ENCODE measurements at regions not wholly inside any gene's neighbourhood (a gene's known extent, or its start where the extent isn't known, plus 50 kb on each side); places are given as distances from the start of the nearest gene placed in this dataset.
"Not testable (repeated sequence)": the region's sequence is repeated elsewhere in the genome, so short reads cannot be mapped to it uniquely, and the experiment has no call there.

DNA sequence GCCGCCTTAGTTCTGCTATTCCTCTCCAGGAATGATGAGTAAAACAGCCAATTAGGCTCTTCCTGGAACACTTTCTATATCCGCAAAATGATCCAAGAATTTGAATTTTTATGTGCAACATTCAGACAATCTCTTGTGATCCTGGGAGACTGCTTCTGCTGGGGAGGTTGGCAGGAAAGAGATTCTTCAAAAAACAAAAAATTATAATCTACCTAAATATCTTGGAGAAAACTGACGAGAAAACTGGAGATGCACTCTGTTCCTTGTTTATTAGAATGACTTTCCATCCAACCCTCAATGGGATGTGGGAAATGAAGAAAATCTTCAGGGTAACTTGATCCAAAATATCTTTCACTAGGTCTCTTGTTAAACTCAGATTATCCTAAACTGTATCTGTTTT, 346.3 kb upstream of the UBE2E2 start:
- 89% methylated on average over 2 of the region's 3 CpGs for WGBS
- Histone ChIP-seq H3K9ac (ENCODE audit: low read depth, low read length) (no peak overlapping the region), H3K9me3 (ENCODE audit: insufficient read depth, low read depth, low read length) (no peaks in the 10 kb centered on the region), H3K4me1 (ENCODE audit: insufficient read depth, low read length) (peaks cover 6% of the 10 kb centered on the region; the same call in 1 of the 2 replicates), H3K27ac (ENCODE audit: low read depth, low read length) (no peak overlapping the region), H3K4me3 (ENCODE audit: low read length) (no peak overlapping the region), H3K27me3 (ENCODE audit: insufficient read depth, low read length) (no peaks in the 10 kb centered on the region), H3K36me3 (ENCODE audit: insufficient read depth, low read length) (no peaks in the 10 kb centered on the region)

DNA sequence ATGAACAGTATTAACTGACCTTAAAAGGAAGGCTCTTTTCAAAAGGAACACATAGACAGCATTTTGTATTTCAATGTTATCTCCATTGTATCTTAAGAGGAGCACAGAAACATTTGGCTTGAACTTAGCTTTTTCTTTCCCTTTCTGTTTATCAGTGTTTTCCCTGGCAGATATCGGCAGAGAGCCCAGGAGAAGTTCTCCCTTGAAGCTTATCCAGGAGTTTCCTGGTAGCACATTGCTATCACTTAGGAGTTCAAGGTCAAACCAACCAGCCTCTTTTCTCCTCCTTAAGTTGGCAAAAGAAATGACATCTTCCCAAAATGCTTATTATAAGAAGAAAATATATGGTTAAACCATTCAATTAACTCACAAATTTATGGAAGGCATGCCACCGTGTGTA, 344.6 kb upstream of the UBE2E2 start:
- Histone ChIP-seq H3K27me3 (ENCODE audit: insufficient read depth, low read length) (no peaks in the 10 kb centered on the region), H3K36me3 (ENCODE audit: insufficient read depth, low read length) (no peaks in the 10 kb centered on the region), H3K4me3 (ENCODE audit: low read length) (no peak overlapping the region), H3K27ac (ENCODE audit: low read depth, low read length) (no peak overlapping the region), H3K9me3 (ENCODE audit: insufficient read depth, low read depth, low read length) (no peaks in the 10 kb centered on the region), H3K9ac (ENCODE audit: low read depth, low read length) (no peak overlapping the region), H3K4me1 (ENCODE audit: insufficient read depth, low read length) (peaks cover 8% of the 10 kb centered on the region; the same call in 1 of the 2 replicates)
- 88% methylated on average over 2 of the region's 2 CpGs for WGBS

DNA sequence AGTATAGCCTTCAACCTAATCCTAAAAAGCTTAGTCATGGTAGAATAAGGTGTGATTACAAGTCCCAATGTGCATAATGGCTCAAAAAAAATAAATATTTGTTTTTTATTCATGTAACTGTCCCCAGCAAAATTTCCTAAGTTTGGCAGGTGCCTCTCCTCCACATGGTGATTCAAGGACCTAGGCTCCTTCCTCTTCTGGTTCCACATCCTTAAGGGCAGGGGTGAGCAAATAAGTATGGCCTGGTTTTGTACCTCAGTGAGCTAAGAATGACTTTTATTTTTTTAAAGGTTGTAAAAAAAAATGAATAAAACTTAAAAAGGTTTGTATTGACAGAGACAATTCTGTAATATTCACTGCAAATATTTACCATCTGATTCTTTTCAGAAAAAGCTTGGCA, 343.5 kb upstream of the UBE2E2 start:
- Histone ChIP-seq H3K9ac (ENCODE audit: low read depth, low read length) (no peak overlapping the region), H3K9me3 (ENCODE audit: insufficient read depth, low read depth, low read length) (no peaks in the 10 kb centered on the region), H3K4me1 (ENCODE audit: insufficient read depth, low read length) (peaks cover 8% of the 10 kb centered on the region; the same call in 1 of the 2 replicates), H3K27me3 (ENCODE audit: insufficient read depth, low read length) (no peaks in the 10 kb centered on the region), H3K27ac (ENCODE audit: low read depth, low read length) (no peak overlapping the region), H3K4me3 (ENCODE audit: low read length) (no peak overlapping the region), H3K36me3 (ENCODE audit: insufficient read depth, low read length) (no peaks in the 10 kb centered on the region)

DNA sequence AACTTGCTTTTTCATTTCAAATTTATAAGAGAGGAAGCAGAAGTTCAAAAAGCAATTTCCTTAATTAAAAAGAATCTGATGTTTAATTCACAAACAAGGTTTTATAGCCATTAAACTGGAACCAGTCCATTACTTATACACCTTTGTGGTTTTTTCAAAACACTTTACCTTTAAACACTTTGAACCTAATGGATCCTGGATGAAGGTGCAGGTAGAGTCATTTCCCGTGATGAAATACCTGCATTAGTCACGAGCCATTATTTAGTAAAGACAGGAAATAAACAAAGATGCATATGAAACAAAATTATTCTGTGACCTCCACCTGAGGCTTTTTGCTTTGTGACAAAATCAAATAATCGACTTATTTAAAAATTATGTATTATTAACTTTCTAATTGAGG, 341.7 kb upstream of the UBE2E2 start:
- Histone ChIP-seq H3K36me3 (ENCODE audit: insufficient read depth, low read length) (no peaks in the 10 kb centered on the region), H3K4me3 (ENCODE audit: low read length) (no peak overlapping the region), H3K27ac (ENCODE audit: low read depth, low read length) (no peak overlapping the region), H3K4me1 (ENCODE audit: insufficient read depth, low read length) (peaks cover 8% of the 10 kb centered on the region; the same call in 1 of the 2 replicates), H3K9ac (ENCODE audit: low read depth, low read length) (no peak overlapping the region), H3K9me3 (ENCODE audit: insufficient read depth, low read depth, low read length) (no peaks in the 10 kb centered on the region), H3K27me3 (ENCODE audit: insufficient read depth, low read length) (no peaks in the 10 kb centered on the region)
- WGBS, result 86% methylated on average over 2 of the region's 3 CpGs

DNA sequence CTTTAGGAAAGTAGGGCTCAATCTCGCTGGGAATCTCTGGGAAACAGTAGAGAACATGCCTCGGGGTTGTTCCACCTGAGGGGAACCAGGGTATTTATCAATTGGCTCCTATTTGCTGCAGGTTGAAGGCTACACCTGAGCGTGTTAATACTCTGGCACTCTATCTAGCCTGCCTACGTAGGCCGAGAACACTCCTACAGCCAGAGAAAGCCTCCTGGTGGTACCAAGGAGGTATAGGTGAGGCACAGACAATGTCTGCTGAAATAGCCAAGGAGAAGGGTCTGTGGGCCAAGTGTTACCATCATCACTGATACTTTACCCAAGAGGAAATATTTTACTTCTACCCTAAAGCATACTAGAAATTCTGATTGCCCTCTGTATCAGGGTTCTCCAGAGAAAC, 341.0 kb upstream of the UBE2E2 start:
- Histone ChIP-seq H3K27me3 (ENCODE audit: insufficient read depth, low read length) (no peaks in the 10 kb centered on the region), H3K4me3 (ENCODE audit: low read length) (no peak overlapping the region), H3K9me3 (ENCODE audit: insufficient read depth, low read depth, low read length) (no peaks in the 10 kb centered on the region), H3K9ac (ENCODE audit: low read depth, low read length) (no peak overlapping the region), H3K27ac (ENCODE audit: low read depth, low read length) (no peak overlapping the region), H3K36me3 (ENCODE audit: insufficient read depth, low read length) (no peaks in the 10 kb centered on the region), H3K4me1 (ENCODE audit: insufficient read depth, low read length) (peaks cover 8% of the 10 kb centered on the region; the same call in 1 of the 2 replicates)
- WGBS, result 88% methylated on average over 5 of the region's 5 CpGs

DNA sequence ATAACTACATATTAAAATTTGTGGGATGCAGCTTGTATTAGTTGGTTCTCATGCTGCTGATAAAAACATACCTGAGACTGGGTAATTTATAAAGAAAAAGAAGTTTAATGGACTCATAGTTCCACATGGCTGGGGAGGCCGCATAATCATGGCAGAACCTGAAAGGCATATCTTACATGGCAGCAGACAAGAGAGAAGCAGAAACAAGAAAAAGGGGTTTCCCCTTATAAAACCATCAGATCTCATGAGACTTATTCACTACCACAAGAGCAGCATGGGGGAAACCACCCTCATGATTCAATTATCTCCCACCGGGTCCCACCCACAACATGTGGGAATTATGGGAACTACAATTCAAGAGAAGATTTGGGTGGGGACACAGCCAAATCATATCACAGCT, 320.3 kb upstream of the UBE2E2 start:
- H3K9ac ChIP-seq (ENCODE audit: low read depth, low read length); H3K9me3 ChIP-seq (ENCODE audit: insufficient read depth, low read depth, low read length); H3K4me3 ChIP-seq (ENCODE audit: low read length); H3K36me3 ChIP-seq (ENCODE audit: insufficient read depth, low read length); H3K27me3 ChIP-seq (ENCODE audit: insufficient read depth, low read length); H3K4me1 ChIP-seq (ENCODE audit: insufficient read depth, low read length); H3K27ac ChIP-seq (ENCODE audit: low read depth, low read length): not testable (repeated sequence)
- 95% methylated on average over 2 of the region's 2 CpGs for WGBS

DNA sequence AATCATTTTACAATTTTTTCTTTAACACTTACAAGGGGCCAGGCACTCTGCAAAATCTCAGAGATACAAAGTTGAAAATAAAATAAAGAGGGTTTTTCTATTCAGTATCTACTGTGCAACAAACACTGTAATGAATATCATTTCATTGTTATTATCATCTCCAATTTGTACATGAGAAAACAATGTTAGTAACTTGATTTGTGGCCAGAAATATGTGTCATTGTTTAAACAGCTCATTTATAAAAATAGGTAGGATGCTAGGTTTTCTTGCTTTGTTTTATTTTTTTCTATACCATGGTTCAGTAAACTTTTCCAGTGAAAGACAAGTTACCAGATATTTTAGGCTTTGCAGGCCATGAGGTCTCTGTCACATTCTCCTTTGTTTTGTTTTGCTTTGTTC, 318.1 kb upstream of the UBE2E2 start:
- H3K9ac ChIP-seq (ENCODE audit: low read depth, low read length), result no peak overlapping the region
- H3K36me3 ChIP-seq (ENCODE audit: insufficient read depth, low read length), result no peaks in the 10 kb centered on the region
- H3K27ac ChIP-seq (ENCODE audit: low read depth, low read length), result no peak overlapping the region
- no peaks in the 10 kb centered on the region for H3K9me3 ChIP-seq (ENCODE audit: insufficient read depth, low read depth, low read length)
- no peak overlapping the region for H3K4me3 ChIP-seq (ENCODE audit: low read length)
- no peaks in the 10 kb centered on the region for H3K4me1 ChIP-seq (ENCODE audit: insufficient read depth, low read length)
- no peaks in the 10 kb centered on the region for H3K27me3 ChIP-seq (ENCODE audit: insufficient read depth, low read length)

DNA sequence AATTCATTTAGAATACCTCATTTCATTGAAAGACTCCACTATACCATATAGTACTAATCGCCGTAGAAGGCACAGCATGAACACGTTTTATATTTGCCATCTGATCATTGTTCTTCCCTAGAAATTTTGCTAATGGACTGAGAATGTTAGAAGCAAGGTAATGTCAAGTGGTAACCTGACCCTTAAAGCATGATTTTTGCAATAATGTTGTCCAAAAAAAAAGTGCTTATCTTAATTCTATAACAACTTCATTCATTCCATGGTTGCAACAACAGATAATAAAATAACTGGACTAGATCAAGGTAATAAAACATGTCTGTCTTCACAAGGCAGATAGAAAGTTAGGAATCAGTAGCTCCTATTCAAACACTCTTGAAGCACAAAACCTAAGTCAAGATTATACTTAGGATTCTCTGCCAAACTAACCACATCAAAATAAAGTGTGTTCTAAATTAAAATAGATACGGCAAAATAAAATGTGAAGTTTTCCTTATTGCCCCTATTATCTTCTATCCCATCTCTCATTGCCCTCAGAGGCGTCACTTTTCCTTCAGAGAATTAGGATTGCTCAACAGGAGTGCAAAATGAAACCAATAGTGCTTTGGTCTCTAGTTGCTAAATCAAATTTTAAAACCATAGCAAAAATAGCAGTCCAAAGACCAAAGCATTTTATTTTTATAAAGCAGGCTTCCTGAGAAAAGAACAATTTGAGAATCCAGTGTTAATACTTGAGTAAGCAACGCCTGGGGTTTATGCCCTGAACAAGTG, 317.4 kb upstream of the UBE2E2 start:
- Histone ChIP-seq H3K27ac (ENCODE audit: low read depth, low read length) (no peak overlapping the region), H3K9ac (ENCODE audit: low read depth, low read length) (no peak overlapping the region), H3K27me3 (ENCODE audit: insufficient read depth, low read length) (no peaks in the 10 kb centered on the region), H3K4me3 (ENCODE audit: low read length) (no peak overlapping the region), H3K4me1 (ENCODE audit: insufficient read depth, low read length) (no peaks in the 10 kb centered on the region), H3K9me3 (ENCODE audit: insufficient read depth, low read depth, low read length) (no peaks in the 10 kb centered on the region), H3K36me3 (ENCODE audit: insufficient read depth, low read length) (no peaks in the 10 kb centered on the region)
- 88% methylated on average over 6 of the region's 6 CpGs for WGBS

DNA sequence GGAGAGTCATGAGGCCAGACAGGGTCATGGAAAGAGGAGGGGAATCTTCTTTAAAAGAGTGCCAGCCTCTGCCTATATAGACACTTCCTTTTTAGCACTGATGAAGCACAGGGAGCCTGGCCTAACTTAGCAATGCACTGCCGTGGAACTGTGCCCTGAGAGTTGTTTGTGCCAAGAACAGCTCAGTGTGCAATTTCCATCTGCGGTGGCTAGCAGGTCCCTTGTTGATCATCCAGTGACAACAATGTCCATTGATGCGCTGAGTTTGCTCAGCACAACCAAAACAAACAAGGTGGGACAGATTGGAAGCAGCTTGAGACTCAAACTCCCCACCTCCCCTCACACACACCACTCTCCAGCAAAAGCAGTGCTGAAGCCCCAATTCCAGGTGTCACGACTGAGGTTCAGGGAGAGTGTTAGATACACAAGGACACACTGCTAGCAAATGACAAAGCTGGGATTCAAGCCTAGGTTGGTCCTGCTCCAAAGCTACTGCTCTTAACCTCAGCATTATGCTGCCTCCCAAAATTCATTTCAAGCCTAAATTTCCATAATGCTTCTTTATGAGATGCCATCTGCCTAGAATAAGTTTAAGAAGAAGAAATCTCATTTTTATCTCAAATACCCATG, 316.6 kb upstream of the UBE2E2 start:
- Histone ChIP-seq H3K4me1 (ENCODE audit: insufficient read depth, low read length) (no peaks in the 10 kb centered on the region), H3K27me3 (ENCODE audit: insufficient read depth, low read length) (no peaks in the 10 kb centered on the region), H3K27ac (ENCODE audit: low read depth, low read length) (no peak overlapping the region), H3K9me3 (ENCODE audit: insufficient read depth, low read depth, low read length) (no peaks in the 10 kb centered on the region), H3K9ac (ENCODE audit: low read depth, low read length) (no peak overlapping the region), H3K4me3 (ENCODE audit: low read length) (no peak overlapping the region), H3K36me3 (ENCODE audit: insufficient read depth, low read length) (no peaks in the 10 kb centered on the region)
- WGBS, result 88% methylated on average over 4 of the region's 4 CpGs

DNA sequence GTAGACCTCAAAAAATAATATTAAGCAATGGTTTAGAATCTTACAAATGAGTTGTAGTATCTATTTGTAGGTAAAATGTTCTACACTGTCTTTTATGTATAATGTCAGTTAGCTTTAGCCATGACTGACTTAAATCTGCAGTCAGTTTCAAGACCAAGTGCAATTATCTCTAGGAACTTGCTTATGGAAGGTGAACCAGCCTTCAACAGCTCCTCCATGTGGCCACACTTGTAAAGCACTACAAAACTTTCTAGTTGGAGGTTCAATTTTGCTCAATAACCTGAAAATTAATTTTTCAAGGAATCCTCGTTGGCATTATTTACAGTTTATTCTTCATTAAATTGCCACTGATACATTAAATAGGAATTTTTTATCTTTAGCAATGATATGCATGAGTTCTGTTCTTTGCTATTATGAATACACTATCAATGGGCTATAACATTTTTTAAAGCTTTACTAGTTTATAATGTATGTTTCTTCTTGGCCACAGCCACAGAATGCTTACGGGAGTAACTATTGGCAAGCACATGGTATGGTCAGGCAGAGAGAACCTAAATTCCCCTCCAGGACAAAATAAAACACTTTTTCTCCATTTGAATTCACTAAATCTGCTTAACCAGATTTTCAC, 315.3 kb upstream of the UBE2E2 start:
- H3K9me3 ChIP-seq (ENCODE audit: insufficient read depth, low read depth, low read length), result no peaks in the 10 kb centered on the region
- 67% methylated on average over 2 of the region's 2 CpGs for WGBS
- H3K27me3 ChIP-seq (ENCODE audit: insufficient read depth, low read length), result no peaks in the 10 kb centered on the region
- H3K9ac ChIP-seq (ENCODE audit: low read depth, low read length), result no peak overlapping the region
- no peak overlapping the region for H3K4me3 ChIP-seq (ENCODE audit: low read length)
- no peak overlapping the region for H3K27ac ChIP-seq (ENCODE audit: low read depth, low read length)
- no peaks in the 10 kb centered on the region for H3K36me3 ChIP-seq (ENCODE audit: insufficient read depth, low read length)
- no peaks in the 10 kb centered on the region for H3K4me1 ChIP-seq (ENCODE audit: insufficient read depth, low read length)

DNA sequence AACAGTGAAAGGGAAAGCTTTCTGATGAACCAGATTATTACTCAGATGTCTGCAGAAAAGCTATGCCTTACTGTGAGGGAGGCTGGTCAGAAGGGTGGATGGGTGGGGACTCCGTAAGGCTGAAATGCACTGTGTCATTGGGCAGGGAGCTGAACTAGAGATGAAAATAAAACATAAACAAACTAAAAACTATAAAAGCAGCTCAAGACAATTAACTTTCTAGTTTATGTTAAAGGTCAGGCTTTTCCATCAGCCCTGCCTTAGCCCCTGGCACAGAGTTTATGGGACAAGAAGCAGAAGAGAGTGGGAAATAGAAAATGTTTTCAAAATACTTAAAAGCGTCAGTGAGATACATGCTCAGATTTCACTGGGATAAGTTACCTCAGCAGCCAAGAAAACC, 310.0 kb upstream of the UBE2E2 start:
- Histone ChIP-seq H3K9me3 (ENCODE audit: insufficient read depth, low read depth, low read length) (no peaks in the 10 kb centered on the region), H3K4me1 (ENCODE audit: insufficient read depth, low read length) (no peaks in the 10 kb centered on the region), H3K36me3 (ENCODE audit: insufficient read depth, low read length) (no peaks in the 10 kb centered on the region), H3K27ac (ENCODE audit: low read depth, low read length) (no peak overlapping the region), H3K4me3 (ENCODE audit: low read length) (no peak overlapping the region), H3K27me3 (ENCODE audit: insufficient read depth, low read length) (no peaks in the 10 kb centered on the region), H3K9ac (ENCODE audit: low read depth, low read length) (no peak overlapping the region)
- 97% methylated on average over 2 of the region's 2 CpGs for WGBS
